ENCODE measurements at regions not wholly inside any gene's neighbourhood (a gene's known extent, or its start where the extent isn't known, plus 50 kb on each side); places are given as distances from the start of the nearest gene placed in this dataset.

DNA sequence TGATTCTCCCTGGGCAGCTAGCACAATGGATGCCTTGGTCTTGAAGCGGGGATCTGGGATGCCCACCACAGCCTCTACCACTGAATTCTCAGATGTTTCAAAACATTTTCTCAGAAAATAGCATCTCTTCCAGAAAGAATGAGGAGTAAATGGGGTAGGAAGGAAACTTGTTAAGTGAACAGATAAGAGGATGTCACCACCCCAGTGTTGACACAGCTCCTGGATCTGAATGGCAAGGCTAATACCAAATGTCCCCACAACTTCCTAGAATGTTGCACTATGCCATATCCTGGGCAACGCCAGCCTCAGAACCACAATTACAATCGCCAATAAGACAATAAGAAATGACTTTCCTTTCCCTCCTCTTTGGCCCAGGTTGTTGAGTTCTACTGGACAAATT, 177.2 kb downstream of the BCL11A start:
- peaks cover 2% of the 10 kb centered on the region for H3K4me1 ChIP-seq (ENCODE audit: control insufficient read depth, low read depth, low read length)
- H2BK15ac ChIP-seq (replicated peaks; ENCODE audit: low read depth): no peak overlapping the region
- H3K36me3 ChIP-seq (ENCODE audit: control insufficient read depth, insufficient read depth, low read length): no peaks in the 10 kb centered on the region
- H4K5ac ChIP-seq (ENCODE audit: low read length): no peak overlapping the region
- H3K4ac ChIP-seq (ENCODE audit: low read depth, low read length): no peak overlapping the region
- no peak overlapping the region for H4K8ac ChIP-seq (ENCODE audit: low read depth, low read length)
- H3K9ac ChIP-seq (ENCODE audit: low read length): no peak overlapping the region
- no peak overlapping the region for H2BK5ac ChIP-seq (ENCODE audit: low read length)
- no peaks in the 10 kb centered on the region for H3K79me1 ChIP-seq (ENCODE audit: low read length)
- H3K56ac ChIP-seq (ENCODE audit: low read length): no peak overlapping the region
- H3K18ac ChIP-seq (ENCODE audit: low read length): no peak overlapping the region
- no peak overlapping the region for H3K23ac ChIP-seq (ENCODE audit: low read length)
- H3K4me3 ChIP-seq (ENCODE audit: low read length): no peak overlapping the region
- DNase-seq: no peak
- H2BK120ac ChIP-seq (ENCODE audit: low read depth, low read length): no peak overlapping the region
- no peak overlapping the region for H2AK5ac ChIP-seq (ENCODE audit: low read length)
- H3K4me2 ChIP-seq (ENCODE audit: low read length): no peak overlapping the region
- WGBS (ENCODE audit: extremely low coverage, insufficient coverage, low lambda C conversion rate): no CpG with 5 or more reads among the region's 3 CpGs
- H3K27ac ChIP-seq (ENCODE audit: low read depth, low read length): no peak overlapping the region
- no peaks in the 10 kb centered on the region for H3K79me2 ChIP-seq (ENCODE audit: control insufficient read depth, insufficient read depth, low read length)
- no peaks in the 10 kb centered on the region for H3K27me3 ChIP-seq (ENCODE audit: insufficient read depth, low read length, poor library complexity)

- Histone ChIP-seq H2BK5ac (ENCODE audit: low read length) (no peak overlapping the region), H4K8ac (ENCODE audit: low read depth, low read length) (no peak overlapping the region), H3K79me1 (ENCODE audit: low read length) (no peaks in the 10 kb centered on the region), H3K9ac (ENCODE audit: low read length) (no peak overlapping the region), H3K56ac (ENCODE audit: low read length) (no peak overlapping the region), H4K5ac (ENCODE audit: low read length) (no peak overlapping the region), H3K4me3 (ENCODE audit: low read length) (no peak overlapping the region), H3K79me2 (ENCODE audit: control insufficient read depth, insufficient read depth, low read length) (no peaks in the 10 kb centered on the region), H3K4me1 (ENCODE audit: control insufficient read depth, low read depth, low read length) (peaks cover 2% of the 10 kb centered on the region), H3K23ac (ENCODE audit: low read length) (no peak overlapping the region), H2BK120ac (ENCODE audit: low read depth, low read length) (no peak overlapping the region), H3K4me2 (ENCODE audit: low read length) (no peak overlapping the region), H3K27ac (ENCODE audit: low read depth, low read length) (no peak overlapping the region), H3K27me3 (ENCODE audit: insufficient read depth, low read length, poor library complexity) (no peaks in the 10 kb centered on the region), H3K18ac (ENCODE audit: low read length) (no peak overlapping the region), H2AK5ac (ENCODE audit: low read length) (no peak overlapping the region), H2BK15ac (replicated peaks; ENCODE audit: low read depth) (no peak overlapping the region), H3K4ac (ENCODE audit: low read depth, low read length) (no peak overlapping the region), H3K36me3 (ENCODE audit: control insufficient read depth, insufficient read depth, low read length) (no peaks in the 10 kb centered on the region)
- no peak for DNase-seq
- WGBS (ENCODE audit: extremely low coverage, insufficient coverage, low lambda C conversion rate): no CpG with 5 or more reads among the region's 3 CpGs
Observed at GRCh38 chr2:60371681-60372080, 181.8 kb downstream of the BCL11A start.

DNA sequence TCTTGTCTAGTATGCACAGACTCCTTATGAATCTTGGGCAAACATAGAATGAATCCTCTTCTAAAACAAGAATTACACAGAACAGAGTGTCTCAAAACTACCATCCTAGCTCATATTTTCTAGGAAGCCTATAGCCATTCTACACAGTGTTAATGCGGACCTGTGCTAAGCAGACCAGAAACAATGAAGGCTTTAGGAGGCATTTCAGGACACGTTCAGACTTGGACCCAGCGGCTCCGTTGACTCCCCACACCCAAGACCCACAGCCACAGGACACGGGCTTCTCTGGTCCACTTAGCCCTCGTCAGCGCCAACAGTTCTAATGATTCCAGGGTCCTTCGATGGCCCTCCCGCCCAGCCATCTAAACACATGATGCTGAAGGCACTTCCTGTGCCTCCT, 182.2 kb downstream of the BCL11A start:
- Histone ChIP-seq H3K27me3 (ENCODE audit: insufficient read depth, low read length, poor library complexity) (no peaks in the 10 kb centered on the region), H3K56ac (ENCODE audit: low read length) (no peak overlapping the region), H4K5ac (ENCODE audit: low read length) (no peak overlapping the region), H3K9ac (ENCODE audit: low read length) (no peak overlapping the region), H3K18ac (ENCODE audit: low read length) (no peak overlapping the region), H3K79me2 (ENCODE audit: control insufficient read depth, insufficient read depth, low read length) (no peaks in the 10 kb centered on the region), H3K23ac (ENCODE audit: low read length) (no peak overlapping the region), H2AK5ac (ENCODE audit: low read length) (no peak overlapping the region), H4K8ac (ENCODE audit: low read depth, low read length) (no peak overlapping the region), H3K4me3 (ENCODE audit: low read length) (no peak overlapping the region), H2BK5ac (ENCODE audit: low read length) (no peak overlapping the region), H2BK120ac (ENCODE audit: low read depth, low read length) (no peak overlapping the region), H3K4me1 (ENCODE audit: control insufficient read depth, low read depth, low read length) (peaks cover 4% of the 10 kb centered on the region), H3K36me3 (ENCODE audit: control insufficient read depth, insufficient read depth, low read length) (no peaks in the 10 kb centered on the region), H3K27ac (ENCODE audit: low read depth, low read length) (no peak overlapping the region), H2BK15ac (replicated peaks; ENCODE audit: low read depth) (no peak overlapping the region), H3K4me2 (ENCODE audit: low read length) (no peak overlapping the region), H3K4ac (ENCODE audit: low read depth, low read length) (no peak overlapping the region), H3K79me1 (ENCODE audit: low read length) (no peaks in the 10 kb centered on the region)
- no CpG with 5 or more reads among the region's 9 CpGs for WGBS (ENCODE audit: extremely low coverage, insufficient coverage, low lambda C conversion rate)
- DNase-seq: no peak

DNA sequence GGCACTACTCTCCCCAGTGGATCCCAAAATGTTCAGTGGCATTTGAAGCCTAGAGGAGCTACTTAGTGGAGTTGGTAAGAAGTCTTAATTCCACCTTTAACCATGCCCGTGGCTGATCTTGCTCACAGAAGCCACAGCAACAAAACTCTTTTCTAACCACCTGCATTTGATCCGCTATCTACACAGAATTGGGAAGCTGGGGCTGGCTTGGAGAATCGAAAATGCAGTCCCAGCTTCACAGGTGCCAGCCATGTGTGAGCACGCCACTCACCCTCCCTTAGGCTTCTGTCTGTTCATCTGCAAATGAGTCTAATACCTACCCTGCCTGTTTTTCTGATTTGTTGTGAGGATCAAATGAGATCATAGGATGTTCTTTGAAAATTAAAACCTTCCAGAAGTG, 182.6 kb downstream of the BCL11A start:
- Histone ChIP-seq H4K5ac (ENCODE audit: low read length) (no peak overlapping the region), H3K23ac (ENCODE audit: low read length) (no peak overlapping the region), H3K18ac (ENCODE audit: low read length) (no peak overlapping the region), H3K4me1 (ENCODE audit: control insufficient read depth, low read depth, low read length) (peaks cover 8% of the 10 kb centered on the region), H3K4me2 (ENCODE audit: low read length) (no peak overlapping the region), H3K9ac (ENCODE audit: low read length) (no peak overlapping the region), H3K79me1 (ENCODE audit: low read length) (no peaks in the 10 kb centered on the region), H3K27ac (ENCODE audit: low read depth, low read length) (no peak overlapping the region), H3K36me3 (ENCODE audit: control insufficient read depth, insufficient read depth, low read length) (no peaks in the 10 kb centered on the region), H3K4me3 (ENCODE audit: low read length) (no peak overlapping the region), H3K56ac (ENCODE audit: low read length) (no peak overlapping the region), H2AK5ac (ENCODE audit: low read length) (no peak overlapping the region), H4K8ac (ENCODE audit: low read depth, low read length) (no peak overlapping the region), H2BK15ac (replicated peaks; ENCODE audit: low read depth) (no peak overlapping the region), H3K79me2 (ENCODE audit: control insufficient read depth, insufficient read depth, low read length) (no peaks in the 10 kb centered on the region), H3K27me3 (ENCODE audit: insufficient read depth, low read length, poor library complexity) (no peaks in the 10 kb centered on the region), H3K4ac (ENCODE audit: low read depth, low read length) (no peak overlapping the region), H2BK120ac (ENCODE audit: low read depth, low read length) (no peak overlapping the region), H2BK5ac (ENCODE audit: low read length) (no peak overlapping the region)
- WGBS (ENCODE audit: extremely low coverage, insufficient coverage, low lambda C conversion rate): no CpG with 5 or more reads among the region's 4 CpGs
- DNase-seq: no peak

DNA sequence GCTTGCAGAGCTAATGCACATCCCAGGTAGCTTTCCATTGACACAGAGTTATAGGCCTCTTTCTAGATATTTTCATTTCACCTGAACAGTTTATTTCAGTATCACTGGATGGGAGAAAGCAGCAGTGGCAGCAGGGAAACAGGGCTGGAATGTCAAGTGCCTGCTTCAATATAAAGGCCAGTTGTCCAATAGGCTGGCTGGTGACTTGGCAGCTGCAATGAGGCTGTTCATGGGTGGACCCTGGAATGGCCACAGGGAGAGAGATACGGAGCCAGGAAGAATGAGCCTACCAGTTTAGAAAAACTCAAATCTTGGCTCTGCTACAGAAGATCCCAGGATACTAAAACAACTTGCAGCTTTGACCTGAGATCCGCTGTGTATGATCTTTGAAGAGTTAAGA, 185.0 kb downstream of the BCL11A start:
- Histone ChIP-seq H3K27me3 (ENCODE audit: insufficient read depth, low read length, poor library complexity) (no peaks in the 10 kb centered on the region), H3K23ac (ENCODE audit: low read length) (no peak overlapping the region), H2BK5ac (ENCODE audit: low read length) (no peak overlapping the region), H2BK15ac (replicated peaks; ENCODE audit: low read depth) (no peak overlapping the region), H4K8ac (ENCODE audit: low read depth, low read length) (no peak overlapping the region), H3K79me2 (ENCODE audit: control insufficient read depth, insufficient read depth, low read length) (no peaks in the 10 kb centered on the region), H3K4ac (ENCODE audit: low read depth, low read length) (no peak overlapping the region), H3K18ac (ENCODE audit: low read length) (no peak overlapping the region), H3K27ac (ENCODE audit: low read depth, low read length) (no peak overlapping the region), H3K4me3 (ENCODE audit: low read length) (no peak overlapping the region), H3K36me3 (ENCODE audit: control insufficient read depth, insufficient read depth, low read length) (no peaks in the 10 kb centered on the region), H3K56ac (ENCODE audit: low read length) (no peak overlapping the region), H3K79me1 (ENCODE audit: low read length) (no peaks in the 10 kb centered on the region), H2BK120ac (ENCODE audit: low read depth, low read length) (no peak overlapping the region), H3K4me2 (ENCODE audit: low read length) (no peak overlapping the region), H3K4me1 (ENCODE audit: control insufficient read depth, low read depth, low read length) (peaks cover 12% of the 10 kb centered on the region), H2AK5ac (ENCODE audit: low read length) (no peak overlapping the region), H3K9ac (ENCODE audit: low read length) (no peak overlapping the region), H4K5ac (ENCODE audit: low read length) (no peak overlapping the region)
- DNase-seq: no peak
- no CpG with 5 or more reads among the region's 2 CpGs for WGBS (ENCODE audit: extremely low coverage, insufficient coverage, low lambda C conversion rate)

DNA sequence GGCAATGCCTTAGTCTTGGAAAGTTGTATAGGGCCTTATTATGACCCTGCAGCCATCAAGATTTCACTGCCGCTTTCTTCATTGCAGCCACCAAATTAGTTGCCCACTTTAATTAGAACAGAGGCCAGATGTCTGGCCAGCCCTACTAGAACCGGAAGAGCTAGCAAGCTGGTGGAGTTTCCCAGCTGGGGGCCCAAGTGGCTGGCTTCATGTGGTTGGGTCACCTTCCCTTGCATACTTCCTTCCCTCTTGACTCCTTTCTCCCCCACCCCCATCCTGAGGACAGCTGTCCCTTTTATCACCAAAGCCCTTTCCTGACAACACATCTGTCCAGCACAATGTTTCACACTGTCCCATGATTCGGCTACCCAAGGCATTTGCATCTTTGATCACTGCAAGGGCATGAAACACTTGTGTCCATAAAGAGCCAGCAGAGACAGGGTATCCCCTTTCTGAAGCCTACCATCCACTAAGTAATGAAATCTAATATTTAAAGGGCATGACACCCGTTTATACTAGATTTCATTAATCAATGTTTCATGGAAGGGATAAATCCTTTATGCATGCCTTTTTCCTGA, 187.2 kb downstream of the BCL11A start:
- H4K8ac ChIP-seq (ENCODE audit: low read depth, low read length): no peak overlapping the region
- no CpG with 5 or more reads among the region's 4 CpGs for WGBS (ENCODE audit: extremely low coverage, insufficient coverage, low lambda C conversion rate)
- H3K4me2 ChIP-seq (ENCODE audit: low read length): no peak overlapping the region
- no peaks in the 10 kb centered on the region for H3K27me3 ChIP-seq (ENCODE audit: insufficient read depth, low read length, poor library complexity)
- H3K4me1 ChIP-seq (ENCODE audit: control insufficient read depth, low read depth, low read length): peaks cover 12% of the 10 kb centered on the region
- no peak overlapping the region for H3K56ac ChIP-seq (ENCODE audit: low read length)
- peak; percentile 58 for DNase-seq
- no peak overlapping the region for H2BK5ac ChIP-seq (ENCODE audit: low read length)
- no peak overlapping the region for H3K23ac ChIP-seq (ENCODE audit: low read length)
- H2BK120ac ChIP-seq (ENCODE audit: low read depth, low read length): no peak overlapping the region
- no peaks in the 10 kb centered on the region for H3K79me2 ChIP-seq (ENCODE audit: control insufficient read depth, insufficient read depth, low read length)
- H2AK5ac ChIP-seq (ENCODE audit: low read length): no peak overlapping the region
- H3K4me3 ChIP-seq (ENCODE audit: low read length): no peak overlapping the region
- H2BK15ac ChIP-seq (replicated peaks; ENCODE audit: low read depth): no peak overlapping the region
- H3K27ac ChIP-seq (ENCODE audit: low read depth, low read length): no peak overlapping the region
- H3K4ac ChIP-seq (ENCODE audit: low read depth, low read length): no peak overlapping the region
- no peak overlapping the region for H3K9ac ChIP-seq (ENCODE audit: low read length)
- no peaks in the 10 kb centered on the region for H3K79me1 ChIP-seq (ENCODE audit: low read length)
- H3K36me3 ChIP-seq (ENCODE audit: control insufficient read depth, insufficient read depth, low read length): no peaks in the 10 kb centered on the region
- no peak overlapping the region for H3K18ac ChIP-seq (ENCODE audit: low read length)
- no peak overlapping the region for H4K5ac ChIP-seq (ENCODE audit: low read length)

Data from mesendoderm (in vitro differentiated cells).